GM10248 (cell line): ENCODE measurements at regions not wholly inside any gene's neighbourhood (a gene's known extent, or its start where the extent isn't known, plus 50 kb on each side); places are given as distances from the start of the nearest gene placed in this dataset.

Source experiments
- CTCF ChIA-PET: fragments of 300-600 bp; sonication (Branson Sonifier 250); formaldehyde crosslinking; extraction: SDS; loops from one replicate; lab custom pipeline; 2021; ENCODE audit warnings: antibody characterized with exemption; lab: Yijun Ruan, JAX
- POLR2A ChIA-PET: fragments of 350-650 bp; sonication (Branson Sonifier 250); formaldehyde crosslinking; extraction: SDS; loops from one replicate; lab custom pipeline; 2020; ENCODE audit warnings: antibody characterized with exemption; lab: Yijun Ruan, JAX
- DNase-seq: peaks from one replicate; pipeline ENCODE4 v3.0.0; 2012; ENCODE audit errors: extremely low spot score
- TF ChIP-seq, protein P1 (sequence below): IDR thresholded peaks from 2 replicates; pipeline ENCODE4 v1.5.1; 2012; ENCODE audit warnings: mild to moderate bottlenecking, low read depth; ENCODE audit errors: extremely low read depth, missing control alignments, control extremely low read depth

DNA sequence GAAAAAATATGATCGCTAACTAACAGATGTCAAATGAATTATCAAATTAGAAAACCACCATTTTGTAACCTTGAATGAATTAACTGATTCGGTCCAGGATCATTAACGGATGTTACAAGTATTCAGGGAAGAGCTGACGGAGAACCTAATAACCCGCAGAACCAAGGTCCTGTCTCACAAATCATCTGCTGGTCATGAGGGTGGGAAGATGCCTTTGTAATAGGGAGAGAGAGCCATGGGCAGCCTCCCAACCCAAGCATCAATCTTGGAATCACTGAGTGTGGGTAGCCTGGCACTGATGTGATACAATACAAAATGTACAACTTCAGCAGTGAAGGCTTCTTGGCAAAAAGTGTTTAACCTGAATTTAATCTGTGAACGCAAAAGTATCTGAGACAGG, 89.6 kb upstream of the CLDN14 start:
- TF ChIP-seq, protein P1, sequence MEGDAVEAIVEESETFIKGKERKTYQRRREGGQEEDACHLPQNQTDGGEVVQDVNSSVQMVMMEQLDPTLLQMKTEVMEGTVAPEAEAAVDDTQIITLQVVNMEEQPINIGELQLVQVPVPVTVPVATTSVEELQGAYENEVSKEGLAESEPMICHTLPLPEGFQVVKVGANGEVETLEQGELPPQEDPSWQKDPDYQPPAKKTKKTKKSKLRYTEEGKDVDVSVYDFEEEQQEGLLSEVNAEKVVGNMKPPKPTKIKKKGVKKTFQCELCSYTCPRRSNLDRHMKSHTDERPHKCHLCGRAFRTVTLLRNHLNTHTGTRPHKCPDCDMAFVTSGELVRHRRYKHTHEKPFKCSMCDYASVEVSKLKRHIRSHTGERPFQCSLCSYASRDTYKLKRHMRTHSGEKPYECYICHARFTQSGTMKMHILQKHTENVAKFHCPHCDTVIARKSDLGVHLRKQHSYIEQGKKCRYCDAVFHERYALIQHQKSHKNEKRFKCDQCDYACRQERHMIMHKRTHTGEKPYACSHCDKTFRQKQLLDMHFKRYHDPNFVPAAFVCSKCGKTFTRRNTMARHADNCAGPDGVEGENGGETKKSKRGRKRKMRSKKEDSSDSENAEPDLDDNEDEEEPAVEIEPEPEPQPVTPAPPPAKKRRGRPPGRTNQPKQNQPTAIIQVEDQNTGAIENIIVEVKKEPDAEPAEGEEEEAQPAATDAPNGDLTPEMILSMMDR, result no peak
- ChIA-PET CTCF (no interaction called here), POLR2A (interaction anchor here (0.6 kb wide), 1 partner anchor 141 kb away, joined by 3 read pairs; no protein-coding TSS in a partner anchor)
- DNase-seq, result no peak

DNA sequence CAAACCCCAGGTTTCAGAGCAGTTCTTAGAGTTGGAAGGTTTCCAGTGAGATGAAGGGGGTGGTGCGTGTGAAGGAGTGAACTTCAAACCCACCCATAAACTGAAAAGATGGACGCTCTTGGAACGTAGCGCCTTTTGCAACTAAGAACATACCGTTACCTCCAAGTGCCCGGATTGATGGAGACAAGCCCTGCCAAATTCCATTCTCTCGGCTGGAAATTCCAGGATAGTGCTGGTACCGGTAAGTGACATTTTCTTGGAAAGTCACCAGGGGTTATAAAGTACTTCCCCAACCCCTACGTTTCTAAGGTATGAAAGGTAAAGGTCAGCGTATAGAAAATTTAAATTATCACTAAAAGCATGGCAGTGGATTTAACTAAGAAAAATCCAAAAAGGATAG, 91.6 kb upstream of the CLDN14 start:
- TF ChIP-seq, protein P1, result no peak
- no peak for DNase-seq
- ChIA-PET CTCF (no interaction called here), POLR2A (no interaction called here)

DNA sequence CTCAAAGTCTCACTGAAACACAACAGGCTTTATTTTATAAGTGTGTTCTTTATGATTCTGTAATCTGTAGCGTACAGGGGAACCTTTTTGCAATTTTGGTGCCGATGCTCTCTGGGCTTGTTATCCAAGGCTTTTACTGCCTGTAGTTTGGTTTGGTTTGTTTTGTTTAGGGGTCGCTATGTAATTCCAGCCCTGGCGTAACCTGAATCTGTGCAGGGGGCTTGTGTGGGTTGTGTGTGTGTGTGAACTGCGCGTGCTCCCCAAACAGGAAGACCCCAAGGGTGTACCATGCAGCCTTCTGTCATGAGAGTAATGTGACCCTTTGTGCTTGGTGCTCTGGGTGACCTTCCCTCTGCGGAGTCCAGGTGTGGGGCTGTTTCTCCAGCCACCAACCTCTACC, 92.1 kb upstream of the CLDN14 start:
- TF ChIP-seq, protein P1, result no peak
- ChIA-PET POLR2A (no interaction called here), CTCF (no interaction called here)
- no peak for DNase-seq

DNA sequence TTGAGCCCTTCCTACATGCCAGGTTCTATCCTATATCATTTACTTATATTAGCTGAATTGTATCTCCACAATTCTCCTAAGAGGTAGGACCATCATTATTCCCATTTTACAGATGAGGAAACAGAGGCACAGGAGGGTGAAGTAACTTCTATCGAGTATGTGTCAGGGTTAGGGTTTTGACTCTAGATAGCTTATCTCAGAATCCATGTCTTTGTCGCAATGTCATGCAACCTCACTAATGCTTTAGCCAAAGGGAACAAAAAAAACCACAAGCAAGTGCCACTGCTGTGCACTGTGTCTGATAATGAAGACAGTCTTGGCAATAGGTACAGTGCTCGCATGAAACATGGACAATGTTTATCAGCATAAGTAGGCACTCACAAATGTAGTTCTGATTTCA, 95.4 kb upstream of the CLDN14 start:
- ChIA-PET POLR2A (no interaction called here), CTCF (interaction anchor here (0.7 to 4.0 kb wide), 7 partner anchors 8 to 71 kb away, joined by 3 to 21 read pairs (median 4); no protein-coding TSS in a partner anchor)
- no peak for DNase-seq
- TF ChIP-seq, protein P1, result no peak

DNA sequence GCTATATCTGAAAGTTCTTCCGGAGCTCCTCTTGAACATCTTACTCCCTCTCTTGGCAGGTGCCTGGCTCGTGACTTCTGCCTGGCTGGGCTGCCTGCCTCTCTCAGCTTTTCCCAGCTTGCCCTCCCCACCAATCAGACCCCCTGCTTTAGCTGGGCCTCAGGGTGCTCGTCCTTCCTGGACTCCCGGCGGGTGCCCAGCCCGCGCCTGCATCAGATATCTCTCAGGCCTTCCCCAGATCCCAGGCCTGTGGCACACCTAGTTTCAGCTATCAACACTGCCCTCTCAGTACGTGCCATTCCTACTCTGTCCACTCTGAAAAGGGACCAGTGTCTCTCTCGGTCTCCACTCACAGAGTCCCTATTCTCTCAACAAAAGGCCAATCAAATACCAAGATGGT, 96.5 kb upstream of the CLDN14 start:
- TF ChIP-seq, protein P1, result no peak

DNA sequence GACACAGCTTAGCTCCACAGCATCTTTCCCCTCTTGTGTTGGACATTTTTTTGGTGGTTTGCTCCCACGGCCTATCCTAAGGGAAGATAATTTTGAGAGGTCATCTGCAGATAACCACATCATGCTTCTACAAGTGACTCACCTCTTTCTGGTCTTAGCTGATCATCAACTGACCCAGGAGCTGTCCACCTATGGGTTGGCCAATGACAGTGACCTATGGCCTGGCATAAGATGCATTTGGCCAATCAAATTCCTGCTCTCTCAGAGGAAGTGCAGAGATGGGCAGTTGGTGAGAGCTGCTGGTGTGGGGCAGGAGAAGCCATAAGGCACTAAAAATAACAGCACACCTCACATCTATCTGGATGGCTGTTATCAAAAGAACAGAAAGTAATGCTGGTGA, 100.0 kb upstream of the CLDN14 start:
- TF ChIP-seq, protein P1, result no peak
- DNase-seq, result no peak
- ChIA-PET POLR2A (no interaction called here), CTCF (no interaction called here)

More for the DNA sequence above, 96.5 kb upstream of the CLDN14 start:
- DNase-seq, result no peak
- ChIA-PET CTCF (interaction anchor here (0.9 to 4.0 kb wide), 5 partner anchors 9 to 157 kb away, joined by 3 to 21 read pairs (median 5); no protein-coding TSS in a partner anchor), POLR2A (no interaction called here)
